ENCODE measurements at regions not wholly inside any gene's neighbourhood (a gene's known extent, or its start where the extent isn't known, plus 50 kb on each side); places are given as distances from the start of the nearest gene placed in this dataset.

DNA sequence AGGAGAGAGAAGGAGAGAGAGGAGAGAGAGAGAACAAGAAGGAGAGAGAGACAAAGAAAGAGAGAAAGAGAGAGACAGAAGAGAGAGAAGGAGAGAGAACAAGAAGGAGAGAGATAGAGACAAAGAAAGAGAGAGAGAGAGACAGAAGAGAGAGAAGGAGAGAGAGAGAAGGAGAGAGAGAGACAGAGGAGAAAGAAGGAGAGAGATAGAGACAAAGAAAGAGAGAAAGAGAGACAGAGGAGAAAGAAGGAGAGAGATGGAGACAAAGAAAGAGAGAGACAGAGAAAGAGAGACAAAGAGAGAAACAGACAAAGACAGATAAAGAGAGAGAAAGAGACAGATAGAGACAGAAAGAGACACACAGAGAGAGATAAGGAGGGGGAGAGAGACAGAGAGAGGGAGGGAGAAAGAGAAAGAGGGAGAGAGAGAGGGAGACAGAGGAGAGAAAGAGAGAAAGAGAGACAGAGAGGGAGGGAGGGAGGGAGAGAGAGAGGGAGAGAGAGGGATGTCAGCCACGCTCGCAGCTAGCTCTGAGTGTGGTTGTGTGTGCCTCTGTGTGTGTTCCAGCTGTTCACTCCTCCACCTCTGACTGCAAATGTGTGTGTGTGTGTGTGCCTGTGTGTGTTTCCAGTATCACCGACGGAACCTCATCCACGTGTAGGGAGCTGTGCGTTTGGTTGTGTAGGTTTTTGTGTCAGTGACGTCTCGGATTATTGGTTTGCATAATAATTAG lies 105.8 kb downstream of the CRLF2 start:
- TF ChIP-seq, protein P1, sequence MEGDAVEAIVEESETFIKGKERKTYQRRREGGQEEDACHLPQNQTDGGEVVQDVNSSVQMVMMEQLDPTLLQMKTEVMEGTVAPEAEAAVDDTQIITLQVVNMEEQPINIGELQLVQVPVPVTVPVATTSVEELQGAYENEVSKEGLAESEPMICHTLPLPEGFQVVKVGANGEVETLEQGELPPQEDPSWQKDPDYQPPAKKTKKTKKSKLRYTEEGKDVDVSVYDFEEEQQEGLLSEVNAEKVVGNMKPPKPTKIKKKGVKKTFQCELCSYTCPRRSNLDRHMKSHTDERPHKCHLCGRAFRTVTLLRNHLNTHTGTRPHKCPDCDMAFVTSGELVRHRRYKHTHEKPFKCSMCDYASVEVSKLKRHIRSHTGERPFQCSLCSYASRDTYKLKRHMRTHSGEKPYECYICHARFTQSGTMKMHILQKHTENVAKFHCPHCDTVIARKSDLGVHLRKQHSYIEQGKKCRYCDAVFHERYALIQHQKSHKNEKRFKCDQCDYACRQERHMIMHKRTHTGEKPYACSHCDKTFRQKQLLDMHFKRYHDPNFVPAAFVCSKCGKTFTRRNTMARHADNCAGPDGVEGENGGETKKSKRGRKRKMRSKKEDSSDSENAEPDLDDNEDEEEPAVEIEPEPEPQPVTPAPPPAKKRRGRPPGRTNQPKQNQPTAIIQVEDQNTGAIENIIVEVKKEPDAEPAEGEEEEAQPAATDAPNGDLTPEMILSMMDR (IDR thresholded peaks at IDR 0.05): no peak
- TF ChIP-seq POLR2A (IDR thresholded peaks at IDR 0.05) (no peak), EP300 (IDR thresholded peaks at IDR 0.05) (no peak), POLR2AphosphoS5 (IDR thresholded peaks at IDR 0.05) (no peak)

Data from upper lobe of left lung (tissue), 4 donors.